ENCODE measurements at regions not wholly inside any gene's neighbourhood (a gene's known extent, or its start where the extent isn't known, plus 50 kb on each side); places are given as distances from the start of the nearest gene placed in this dataset.
"Not testable (repeated sequence)": the region's sequence is repeated elsewhere in the genome, so short reads cannot be mapped to it uniquely, and the experiment has no call there.

DNA sequence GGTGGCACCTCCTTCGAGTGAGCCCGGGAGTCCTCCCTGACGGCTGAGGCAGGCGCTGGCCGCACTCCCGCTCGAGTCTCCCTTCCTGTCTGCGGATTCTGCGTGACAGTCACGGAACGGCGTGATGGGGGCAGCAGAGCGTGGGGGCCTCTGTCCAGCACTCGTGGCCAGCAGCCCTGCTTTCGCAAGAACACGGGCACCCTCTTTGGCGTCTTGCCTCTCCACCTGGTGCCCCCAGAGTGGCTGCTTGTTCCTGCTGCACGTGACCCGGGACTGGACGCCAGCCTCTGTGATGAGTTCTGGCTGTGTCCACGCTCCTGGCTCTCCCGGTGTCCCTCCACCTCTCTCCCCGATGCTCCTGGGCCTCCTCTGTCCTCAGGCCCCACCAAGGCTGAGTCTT, 136.9 kb downstream of the TMEM121 start:
- DNase-seq = not testable (repeated sequence)

DNA sequence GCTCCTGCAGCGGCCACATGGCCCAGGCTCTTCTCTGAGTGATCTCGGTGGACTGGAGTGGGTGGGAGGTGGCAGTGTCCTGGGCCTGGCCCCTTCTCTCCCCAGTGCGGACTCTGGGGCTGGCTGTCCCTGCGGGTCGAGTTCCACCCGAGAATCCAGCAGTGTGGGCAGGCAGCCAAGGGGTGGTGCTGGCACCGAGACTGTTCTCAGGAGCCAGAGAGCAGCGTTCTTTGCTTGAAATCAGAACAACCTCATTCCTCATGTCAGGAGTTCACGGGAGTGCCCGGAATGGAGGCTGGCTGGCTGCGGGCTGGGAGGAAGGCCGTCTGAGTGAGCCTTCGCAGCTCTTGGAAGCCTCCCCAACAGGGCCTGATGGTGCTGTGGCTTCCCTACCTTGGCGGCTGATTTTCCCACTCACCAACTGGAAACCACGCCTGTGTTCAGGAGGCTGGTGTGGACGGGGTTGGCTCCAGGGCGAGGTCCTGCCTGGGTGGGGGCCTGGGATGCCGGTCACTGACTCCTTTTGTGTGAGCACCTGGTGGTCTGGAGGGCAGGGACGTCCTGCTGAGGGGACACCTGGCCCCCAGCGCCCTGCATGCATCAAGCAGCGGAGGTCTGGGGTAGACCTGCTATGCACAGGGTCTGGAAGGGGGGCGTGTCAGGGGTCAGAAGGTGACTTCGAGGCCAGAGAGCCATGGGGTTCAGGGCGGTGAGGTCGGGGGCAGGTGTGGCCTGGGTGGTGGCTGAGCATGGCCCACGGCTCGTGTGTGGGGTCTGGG, 137.6 kb downstream of the TMEM121 start:
- DNase-seq = not testable (repeated sequence)

DNA sequence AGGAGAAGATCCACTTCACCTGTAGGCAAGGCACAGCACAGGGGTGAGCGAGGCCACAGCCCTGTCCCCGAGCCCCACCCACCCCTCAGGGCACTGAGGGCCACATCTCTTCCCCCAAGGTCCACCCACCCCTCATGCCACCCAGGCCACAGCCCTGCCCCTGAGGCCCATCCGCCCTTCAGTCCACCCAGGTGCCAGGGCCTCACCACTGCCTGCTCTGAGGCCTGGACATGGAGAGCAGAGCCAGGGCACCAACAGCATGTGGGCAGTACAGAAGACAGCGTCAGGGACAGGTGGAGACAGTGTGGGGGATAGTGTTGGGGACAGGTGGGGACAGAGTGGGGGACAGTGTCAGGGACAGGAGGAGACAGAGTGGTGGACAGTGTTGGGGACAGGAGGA, 138.3 kb downstream of the TMEM121 start:
- DNase-seq = no peak

- DNase-seq = no peak
These were observed 139.0 kb downstream of the TMEM121 start for GRCh38 chr14:105665247-105665950.

DNA sequence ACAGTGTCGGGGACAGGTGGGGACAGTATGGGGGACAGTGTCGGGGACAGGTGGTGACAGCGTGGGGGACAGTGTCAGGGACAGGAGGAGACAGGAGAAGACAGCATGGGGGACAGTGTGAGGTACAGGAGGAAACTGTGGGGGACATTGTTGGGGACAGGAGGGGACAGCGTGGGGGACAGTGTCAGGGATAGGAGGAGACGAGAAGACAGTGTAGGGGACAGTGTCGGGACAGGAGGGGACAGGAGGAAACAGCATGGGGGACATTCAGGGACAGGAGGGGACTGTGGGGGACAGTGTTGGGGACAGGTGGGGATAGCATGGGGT, 139.5 kb downstream of the TMEM121 start:
- DNase-seq = no peak

DNA sequence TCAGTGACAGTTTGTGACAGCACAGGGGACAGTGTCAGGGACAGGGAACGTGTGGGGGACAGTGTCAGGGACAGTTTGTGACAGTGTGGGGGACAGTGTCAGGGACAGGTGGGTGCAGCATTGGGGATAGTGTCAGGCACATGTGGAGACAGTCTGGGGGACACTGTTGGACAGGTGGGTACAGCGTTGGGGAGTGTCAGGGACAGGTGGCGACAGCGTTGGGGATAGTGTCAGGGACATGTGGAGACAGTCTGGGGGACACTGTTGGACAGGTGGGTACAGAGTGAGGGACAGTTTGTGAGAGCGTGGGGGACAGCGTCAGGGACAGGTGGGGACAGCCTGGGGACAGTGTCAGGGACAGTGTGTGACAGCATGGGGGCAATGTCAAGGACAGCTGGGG, 140.0 kb downstream of the TMEM121 start:
- no peak for DNase-seq

GRCh38 chr14:105666991-105667662, 140.7 kb downstream of the TMEM121 start:
- not testable (repeated sequence) for DNase-seq

DNA sequence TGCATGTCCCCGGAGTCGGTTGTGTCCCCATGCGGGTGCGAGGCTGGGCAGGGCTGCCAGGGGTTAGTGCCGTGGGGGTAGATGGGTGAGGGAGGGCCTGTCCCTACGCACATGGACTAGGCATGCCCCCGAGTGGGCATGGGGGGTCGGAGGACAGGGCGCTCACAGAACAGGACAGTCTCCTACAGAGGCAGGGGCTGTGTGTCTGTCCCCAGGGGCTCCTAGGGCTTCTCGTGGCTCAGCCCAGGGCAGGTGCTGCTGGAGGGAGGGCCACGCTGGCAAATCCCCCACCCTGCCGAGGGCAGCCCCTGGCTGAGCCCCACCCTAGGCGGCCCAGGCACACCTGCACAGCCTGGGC, 141.3 kb downstream of the TMEM121 start:
- DNase-seq = not testable (repeated sequence)

GRCh38 chr14:105668021-105668420, 141.6 kb downstream of the TMEM121 start:
- not testable (repeated sequence) for DNase-seq

- not testable (repeated sequence) for DNase-seq
These were observed 142.3 kb downstream of the TMEM121 start for GRCh38 chr14:105668471-105669230.

DNA sequence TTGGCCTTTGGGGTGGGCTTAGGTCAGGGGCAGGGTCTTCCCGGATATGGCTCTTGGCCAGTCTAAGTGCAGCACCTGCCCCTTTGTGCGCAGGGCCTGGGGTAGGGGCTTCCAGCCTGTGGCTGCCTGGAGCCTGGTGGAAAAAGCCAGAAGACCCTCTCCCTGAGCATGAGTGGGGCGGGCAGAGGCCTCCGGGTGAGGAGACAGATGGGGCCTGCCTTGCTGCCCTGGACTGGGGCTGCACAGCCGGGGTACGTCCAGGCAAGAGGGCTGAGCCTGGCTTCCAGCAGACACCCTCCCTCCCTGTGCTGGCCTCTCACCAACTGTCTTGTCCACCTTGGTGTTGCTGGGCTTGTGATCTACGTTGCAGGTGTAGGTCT, 142.8 kb downstream of the TMEM121 start:
- DNase-seq = not testable (repeated sequence)

- not testable (repeated sequence) for DNase-seq
These were observed 143.3 kb downstream of the TMEM121 start for GRCh38 chr14:105669646-105670045.

GRCh38 chr14:105672450-105673200, 146.2 kb downstream of the TMEM121 start:
- not testable (repeated sequence) for DNase-seq

- not testable (repeated sequence) for DNase-seq
These were observed 149.1 kb downstream of the TMEM121 start for GRCh38 chr14:105675433-105675832.

DNA sequence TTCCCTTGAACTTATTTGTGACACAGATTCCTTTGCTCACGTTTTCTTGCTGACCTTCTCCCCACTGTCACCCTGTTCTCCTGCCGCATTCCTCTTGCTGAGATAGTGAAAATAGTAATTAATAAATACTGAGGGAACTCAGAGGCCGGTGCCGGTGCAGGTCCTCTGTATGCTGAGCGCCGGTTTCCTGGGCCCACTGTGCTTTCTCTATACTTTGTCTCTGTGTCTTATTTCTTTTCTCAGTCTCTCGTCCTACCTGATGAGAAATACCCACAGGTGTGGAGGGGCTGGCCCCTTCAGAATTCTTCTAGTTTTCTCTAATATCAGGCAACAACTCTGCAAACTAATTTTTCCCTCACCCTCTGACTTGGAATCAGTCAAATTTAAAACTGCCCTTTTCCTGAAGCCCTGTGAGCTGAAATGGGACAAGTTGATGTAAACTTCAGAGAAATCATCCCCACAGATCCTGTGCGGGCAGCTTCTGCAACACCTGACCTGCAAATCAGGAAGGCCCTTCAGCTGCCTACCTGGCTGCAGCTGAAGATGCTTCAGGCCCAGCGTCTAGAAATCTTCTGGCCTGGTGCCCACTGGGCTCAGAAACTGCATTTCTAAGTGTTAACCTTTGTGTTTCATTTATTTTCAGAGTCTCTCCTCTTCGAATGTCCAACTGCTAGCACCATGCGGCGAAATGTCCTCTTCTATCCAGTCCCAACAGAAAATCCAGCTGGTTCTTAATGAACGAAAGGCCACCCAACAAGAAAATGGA, 149.7 kb downstream of the TMEM121 start:
- not testable (repeated sequence) for DNase-seq

GRCh38 chr14:105678057-105678456, 151.7 kb downstream of the TMEM121 start:
- DNase-seq = not testable (repeated sequence)

- DNase-seq = not testable (repeated sequence)
These were observed 152.9 kb downstream of the TMEM121 start for GRCh38 chr14:105678996-105679958.

DNA sequence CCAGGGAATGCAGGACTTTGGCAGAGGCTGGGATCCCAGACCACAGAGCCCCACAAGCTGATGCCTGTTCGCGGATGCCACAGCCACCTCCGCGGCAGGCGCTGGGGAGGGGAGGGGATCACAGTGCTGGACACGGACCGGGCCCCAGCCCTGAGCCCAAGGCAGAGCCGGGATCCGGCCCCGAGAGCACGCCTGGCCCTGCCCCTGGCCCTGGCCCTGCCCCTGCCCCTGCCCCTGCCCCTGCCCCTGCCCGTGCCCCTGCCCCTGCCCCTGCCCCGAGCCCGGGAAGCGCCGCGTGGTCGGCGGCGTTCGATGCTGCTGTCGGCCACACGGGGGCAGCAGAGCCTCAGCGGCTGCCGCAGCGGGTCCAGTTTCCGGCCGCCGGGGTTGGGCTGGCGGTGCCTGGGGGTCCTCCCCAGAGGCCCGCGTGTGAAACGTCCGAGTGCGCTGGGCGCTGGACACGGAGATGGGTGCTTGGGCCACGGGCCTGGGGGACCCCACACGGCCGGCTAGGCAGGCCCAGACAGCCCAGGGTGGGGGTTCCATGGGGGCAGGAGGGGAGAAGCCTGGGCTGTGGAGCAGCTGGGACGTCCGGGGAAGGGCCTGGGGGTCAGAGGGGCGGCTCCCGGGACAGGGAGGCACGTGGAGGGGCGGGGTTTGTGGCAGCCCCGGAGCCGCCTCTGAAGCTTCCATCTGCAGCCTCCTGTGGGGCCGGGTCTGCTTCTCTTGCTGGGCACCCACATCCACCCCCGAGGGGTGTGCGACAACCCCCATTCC, 153.8 kb downstream of the TMEM121 start:
- not testable (repeated sequence) for DNase-seq

GRCh38 chr14:105680736-105681098, 154.3 kb downstream of the TMEM121 start:
- not testable (repeated sequence) for DNase-seq

Measured in NCI-H2171 (cell line).